ENCODE measurements at regions not wholly inside any gene's neighbourhood (a gene's known extent, or its start where the extent isn't known, plus 50 kb on each side); places are given as distances from the start of the nearest gene placed in this dataset.
"Not testable (repeated sequence)": the region's sequence is repeated elsewhere in the genome, so short reads cannot be mapped to it uniquely, and the experiment has no call there.

DNA sequence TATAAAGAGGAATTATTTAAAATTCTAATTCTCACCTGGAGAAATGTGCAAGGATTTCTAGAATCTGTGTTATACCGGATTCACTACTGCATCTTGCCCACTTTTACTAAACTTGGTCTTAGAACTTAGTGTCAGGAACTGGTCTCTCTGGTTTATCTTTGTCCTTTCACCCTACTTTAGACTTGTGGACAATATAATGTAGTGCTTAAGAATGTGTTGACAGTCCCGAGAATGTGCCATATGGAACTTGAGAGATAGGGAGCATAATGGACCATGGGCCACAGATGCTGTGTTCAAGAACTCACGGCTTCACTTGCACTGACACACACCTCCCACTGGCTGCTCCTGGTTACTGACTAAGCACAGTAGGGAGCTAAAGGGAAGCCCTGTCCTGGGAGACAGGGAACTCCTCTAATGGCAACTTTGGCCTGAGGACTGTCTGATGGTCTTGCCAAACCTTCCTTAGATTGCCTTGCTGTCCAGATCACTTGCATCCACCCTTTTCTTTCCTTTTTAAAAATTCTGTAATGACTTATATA lies 476.0 kb upstream of the CHD1 start:
- DNase-seq: not testable (repeated sequence)

DNA sequence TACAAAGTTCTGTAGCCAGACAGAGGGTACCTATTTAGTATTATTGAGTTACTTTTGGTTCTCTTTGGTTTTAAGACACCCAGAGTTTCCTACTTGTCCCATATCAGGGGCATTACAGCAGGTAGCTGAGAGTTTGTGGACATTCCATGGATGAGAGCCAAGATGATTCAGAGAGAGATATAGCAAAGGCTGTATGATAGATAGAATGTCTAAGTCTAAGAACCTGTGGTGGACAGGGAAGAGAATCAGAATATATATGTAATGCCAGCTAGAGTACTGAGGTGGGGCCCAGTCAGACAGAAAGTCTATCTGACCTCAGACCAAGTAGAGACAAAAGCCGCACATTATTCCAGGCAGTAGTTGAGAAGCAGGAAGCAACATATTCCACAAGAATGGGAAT lies 471.8 kb upstream of the CHD1 start:
- DNase-seq: not testable (repeated sequence)

DNA sequence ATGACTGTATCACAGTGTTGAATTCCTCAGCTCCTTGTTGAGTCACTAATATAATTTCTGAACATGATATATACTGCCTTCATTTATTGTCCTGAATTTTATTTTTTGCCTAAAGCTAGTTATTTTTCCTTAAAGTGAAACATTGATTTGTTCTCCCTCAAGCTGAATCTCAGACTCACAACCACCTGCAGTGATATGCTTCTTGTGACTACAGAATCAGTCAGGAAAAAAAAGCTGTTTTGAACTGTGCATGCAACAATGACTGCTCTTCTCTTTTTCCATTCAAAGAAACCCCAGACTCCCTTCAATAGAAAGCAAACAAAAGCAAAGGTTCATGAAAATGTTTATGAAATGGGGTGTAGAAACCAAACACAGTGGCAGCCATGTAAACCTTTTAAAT lies 470.2 kb upstream of the CHD1 start:
- no peak for DNase-seq

DNA sequence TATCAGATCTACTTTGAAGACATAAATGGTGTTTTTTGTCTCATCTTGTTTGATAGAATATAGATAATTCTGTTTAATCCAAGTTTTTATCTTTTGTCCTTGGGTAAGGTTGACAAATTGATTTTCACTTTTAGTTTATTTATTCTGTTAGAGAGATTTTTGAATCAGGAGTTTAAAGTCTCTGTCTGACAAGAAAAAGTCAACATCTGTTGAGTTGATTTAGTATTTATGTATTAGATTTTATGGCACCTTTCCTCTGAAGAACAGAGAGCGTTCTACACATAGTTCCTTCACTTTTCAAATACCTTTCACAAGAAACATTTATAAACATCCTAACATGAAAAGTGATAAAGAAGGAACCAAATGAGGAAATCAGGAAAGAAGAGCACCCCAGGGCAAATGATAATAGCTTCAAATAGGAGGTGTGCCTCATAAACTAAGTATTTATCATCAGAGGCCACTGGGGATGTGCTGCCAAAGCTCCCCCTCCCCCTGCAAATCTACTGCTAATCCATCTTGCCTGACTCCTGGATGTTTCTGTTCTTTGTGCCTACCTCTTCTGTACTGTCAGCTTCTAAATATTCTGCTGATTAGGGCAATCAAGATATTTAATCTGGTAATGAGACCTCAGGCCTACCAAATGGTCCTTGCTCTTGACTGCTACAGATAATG lies 457.7 kb upstream of the CHD1 start:
- no peak for DNase-seq

DNA sequence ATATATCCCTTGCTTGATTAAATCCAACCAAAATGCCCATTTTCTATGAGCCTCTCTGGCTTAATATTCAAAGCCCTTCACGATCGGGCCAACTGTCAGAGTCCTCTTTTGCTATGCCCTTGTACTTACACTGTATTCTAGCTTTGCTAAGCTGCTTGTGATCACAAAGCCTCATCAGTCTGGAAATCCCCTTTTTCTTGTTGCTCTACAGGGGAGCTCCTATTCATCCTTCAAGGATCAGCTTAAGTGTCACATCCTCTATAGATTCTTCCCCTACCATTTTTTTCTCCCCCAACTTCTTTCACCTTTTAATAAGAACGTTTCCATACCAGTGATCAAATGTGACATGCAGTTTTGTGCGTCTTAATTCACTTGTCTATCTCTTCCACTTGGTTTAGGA lies 450.4 kb upstream of the CHD1 start:
- no peak for DNase-seq

DNA sequence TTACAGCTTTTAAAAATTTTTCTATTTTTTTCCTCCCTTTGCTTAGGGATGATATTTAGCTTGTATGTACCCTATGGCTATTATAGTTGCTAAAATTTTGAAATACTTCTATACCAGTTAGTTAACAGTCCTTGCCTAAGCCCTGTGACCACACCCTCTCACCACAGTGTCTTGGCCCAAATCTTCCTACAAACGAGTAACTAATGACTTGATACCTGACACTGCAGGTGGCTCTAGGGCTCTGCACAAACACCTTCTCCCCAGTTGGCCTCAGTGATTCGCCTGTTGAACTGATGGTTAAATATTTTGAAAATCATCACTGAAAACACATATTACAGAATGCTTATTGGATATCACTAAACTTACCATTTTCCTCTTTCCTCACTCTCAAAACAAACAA lies 449.6 kb upstream of the CHD1 start:
- no peak for DNase-seq

DNA sequence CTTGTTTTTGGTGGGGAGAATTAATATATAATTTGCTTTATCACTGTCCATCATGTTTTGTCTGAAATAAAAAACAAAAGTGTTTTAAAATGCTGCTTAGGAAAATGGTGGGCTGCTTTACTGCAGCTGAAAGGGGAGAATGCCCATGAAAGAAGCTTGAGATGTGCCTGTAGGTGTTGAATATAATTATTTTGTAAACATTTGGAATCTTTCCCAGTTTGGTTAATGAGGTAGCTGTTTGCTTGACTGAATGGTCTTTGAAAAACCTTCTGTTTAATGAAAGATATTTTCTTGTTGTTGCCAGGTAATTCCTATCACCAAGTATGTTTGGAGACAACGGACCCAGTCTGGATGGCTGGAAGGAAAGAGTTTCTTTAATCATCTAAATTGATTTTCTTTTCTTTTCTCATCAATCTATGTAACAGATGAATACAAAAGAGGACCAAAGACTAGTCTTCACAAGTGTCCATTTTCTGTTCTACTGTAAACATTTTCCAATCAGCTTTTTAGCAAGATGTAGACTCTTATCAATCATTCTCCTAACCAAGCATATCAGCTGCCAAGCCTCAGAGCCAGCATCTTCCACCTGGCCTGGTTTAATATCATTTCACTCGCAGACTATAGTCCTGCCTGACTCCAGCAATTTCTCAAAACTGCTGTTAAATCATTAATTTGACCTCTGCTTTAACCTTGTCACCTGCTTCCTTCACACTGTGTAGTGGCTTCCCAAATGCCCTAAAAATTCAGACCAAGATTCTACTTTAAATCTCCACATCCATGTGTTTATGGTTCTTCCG lies 441.2 kb upstream of the CHD1 start:
- DNase-seq: no peak

DNA sequence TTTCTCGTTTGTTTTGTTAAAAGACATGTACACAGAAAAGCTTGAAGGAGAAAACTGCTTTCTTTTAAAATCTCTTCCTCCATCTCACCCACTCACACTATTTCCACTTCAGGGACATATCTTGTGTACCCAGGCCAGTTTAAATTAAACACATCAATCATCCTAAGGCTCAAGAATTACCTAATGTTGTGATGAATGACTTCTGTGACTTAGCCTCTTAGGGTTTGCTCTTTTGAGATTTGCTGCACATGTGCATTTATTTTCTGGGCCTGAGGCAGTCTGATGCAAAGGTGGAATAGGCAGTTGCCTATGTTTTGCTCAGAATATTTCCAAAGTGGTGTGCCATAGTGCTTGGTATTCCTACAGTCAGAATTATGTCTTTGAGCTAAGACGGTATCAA lies 439.9 kb upstream of the CHD1 start:
- DNase-seq: no peak

DNA sequence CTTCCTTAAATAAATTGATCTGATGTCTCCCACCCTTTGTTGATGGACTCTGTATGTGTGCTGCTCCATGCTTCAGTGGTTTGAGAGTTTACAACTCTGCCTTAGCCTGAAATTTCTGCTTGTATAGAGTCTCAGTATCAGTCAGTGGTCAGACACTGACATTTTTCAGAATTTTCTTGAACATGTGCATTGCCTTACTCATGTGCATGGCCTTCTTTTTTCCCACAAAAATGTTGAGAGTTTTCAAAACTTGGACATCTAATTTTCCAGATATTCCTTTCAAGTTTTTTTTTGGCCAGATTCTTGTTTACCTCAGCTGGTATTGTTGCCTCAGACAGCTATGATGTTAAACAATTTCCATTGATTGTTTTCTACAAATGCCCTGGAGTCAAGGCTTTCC lies 427.1 kb upstream of the CHD1 start:
- DNase-seq: no peak

DNA sequence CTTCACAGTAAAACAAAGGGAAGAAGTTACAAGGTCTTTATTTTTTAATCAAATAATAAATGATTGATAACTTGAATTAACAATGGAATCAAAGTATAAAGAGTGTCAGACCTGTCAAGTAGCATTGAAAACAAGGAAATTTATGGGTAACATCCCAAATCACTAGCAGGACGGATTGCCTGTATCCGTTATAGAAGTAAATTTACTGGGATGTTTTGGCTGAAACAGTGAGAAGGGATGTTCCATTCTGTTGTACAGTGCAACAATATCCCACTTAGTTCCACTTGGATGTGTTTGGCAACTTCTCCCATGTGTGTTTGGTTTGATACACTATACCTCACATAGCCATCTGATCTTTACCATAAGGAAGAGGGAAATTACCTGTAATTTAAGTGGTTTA lies 421.0 kb upstream of the CHD1 start:
- DNase-seq: no peak

DNA sequence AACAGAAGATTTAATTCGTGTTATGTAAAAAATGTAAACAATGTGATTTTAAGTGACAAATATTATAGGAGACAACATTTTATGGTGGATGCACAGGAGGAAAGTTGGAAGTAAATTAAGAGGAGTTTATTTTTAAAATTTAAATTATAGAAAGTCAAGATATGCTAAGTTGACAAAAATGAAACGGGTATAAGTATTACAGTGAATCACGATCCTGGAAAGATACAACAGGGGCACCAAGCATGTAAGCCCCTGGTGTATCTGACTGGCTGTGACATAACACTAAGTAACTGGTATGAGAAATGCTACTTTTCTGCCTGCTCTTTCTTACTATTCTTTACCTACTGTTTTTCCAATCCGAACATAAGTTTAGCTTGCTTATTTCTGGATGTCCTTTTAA lies 419.8 kb upstream of the CHD1 start:
- no peak for DNase-seq

DNA sequence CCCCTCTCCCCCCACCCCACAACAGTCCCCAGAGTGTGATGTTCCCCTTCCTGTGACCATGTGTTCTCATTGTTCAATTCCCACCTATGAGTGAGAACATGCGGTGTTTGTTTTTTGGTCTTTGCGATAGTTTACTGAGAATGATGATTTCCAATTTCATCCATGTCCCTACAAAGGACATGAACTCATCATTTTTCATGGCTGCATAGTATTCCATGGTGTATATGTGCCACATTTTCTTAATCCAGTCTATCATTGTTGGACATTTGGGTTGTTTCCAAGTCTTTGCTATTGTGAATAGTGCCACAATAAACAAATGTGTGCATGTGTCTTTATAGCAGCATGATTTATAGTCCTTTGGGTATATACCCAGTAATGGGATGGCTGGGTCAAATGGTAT lies 411.0 kb upstream of the CHD1 start:
- DNase-seq: not testable (repeated sequence)

DNA sequence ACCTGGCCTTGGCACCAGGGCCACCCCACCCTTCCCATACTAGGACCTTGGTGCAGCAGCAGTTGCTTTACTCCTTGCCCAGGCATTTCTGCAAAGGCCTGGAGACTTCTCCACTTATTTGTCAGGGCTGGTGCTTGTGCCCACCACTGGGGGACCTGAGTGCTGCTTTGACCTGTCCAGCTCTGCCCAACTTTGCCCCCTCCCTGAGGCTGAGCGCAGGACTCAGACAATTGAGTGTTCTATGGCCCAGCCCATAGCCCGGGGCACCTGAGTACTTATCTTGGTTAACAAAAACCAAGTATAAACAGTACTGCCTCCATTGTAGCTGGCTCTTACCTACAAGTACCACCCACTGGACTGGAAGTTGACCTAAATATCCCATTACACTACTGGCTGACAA lies 406.1 kb upstream of the CHD1 start:
- DNase-seq: no peak

DNA sequence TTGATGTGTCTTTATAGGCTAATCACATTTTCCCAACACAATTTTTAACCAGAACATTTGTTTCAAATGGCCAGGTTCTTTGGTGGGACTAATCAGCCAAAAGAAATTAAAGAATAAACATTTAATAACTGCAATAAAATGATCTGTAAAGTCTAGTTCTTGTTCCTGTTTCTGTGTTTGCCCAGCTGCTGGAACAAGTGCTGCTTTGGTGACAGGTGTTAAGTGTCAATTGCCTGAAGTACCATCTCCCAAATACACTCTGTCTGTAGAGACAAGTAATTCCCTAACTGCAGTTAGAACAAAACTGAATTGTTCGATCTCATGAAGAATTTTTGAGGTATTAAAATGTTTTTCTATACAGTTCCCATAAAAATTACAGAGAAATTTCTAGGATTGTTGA lies 402.3 kb upstream of the CHD1 start:
- DNase-seq: no peak

DNA sequence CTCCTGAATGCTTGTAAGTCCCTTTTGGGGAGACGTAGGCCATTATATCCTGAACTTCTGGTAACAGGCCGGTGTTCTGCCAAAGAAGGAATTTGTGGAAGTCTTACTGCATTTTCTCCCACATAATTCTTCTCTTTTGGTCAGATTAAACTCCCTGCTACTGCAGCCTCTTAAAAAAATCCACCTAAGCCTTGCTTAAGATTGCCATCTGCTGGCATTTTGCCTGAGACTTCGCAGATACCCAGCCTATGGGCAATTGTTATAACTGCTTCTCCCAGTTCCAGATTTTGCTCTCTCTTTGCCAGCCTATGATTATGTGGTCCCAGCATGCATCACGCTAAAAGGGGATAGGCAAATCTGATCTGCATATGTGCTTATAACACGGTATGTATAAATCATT lies 391.6 kb upstream of the CHD1 start:
- DNase-seq: no peak

DNA sequence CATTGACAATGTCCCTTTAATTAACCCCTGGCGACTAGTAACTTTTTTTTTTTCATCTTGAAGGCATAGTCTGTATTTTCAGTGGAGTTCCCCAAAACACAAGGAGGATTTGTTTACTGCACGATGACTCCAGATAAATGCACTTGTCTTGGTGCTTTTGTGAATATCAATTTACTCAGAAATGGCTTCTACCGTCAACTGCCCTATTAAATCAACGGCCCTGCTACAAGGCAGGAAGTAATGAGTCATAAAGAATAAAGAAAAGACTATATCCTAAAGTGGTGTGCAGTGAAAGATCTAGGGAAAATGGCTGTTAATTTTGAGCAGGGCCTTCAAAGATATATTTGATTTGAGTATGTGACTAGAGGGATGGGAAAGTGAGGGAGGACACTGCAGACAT lies 388.3 kb upstream of the CHD1 start:
- no peak for DNase-seq

DNA sequence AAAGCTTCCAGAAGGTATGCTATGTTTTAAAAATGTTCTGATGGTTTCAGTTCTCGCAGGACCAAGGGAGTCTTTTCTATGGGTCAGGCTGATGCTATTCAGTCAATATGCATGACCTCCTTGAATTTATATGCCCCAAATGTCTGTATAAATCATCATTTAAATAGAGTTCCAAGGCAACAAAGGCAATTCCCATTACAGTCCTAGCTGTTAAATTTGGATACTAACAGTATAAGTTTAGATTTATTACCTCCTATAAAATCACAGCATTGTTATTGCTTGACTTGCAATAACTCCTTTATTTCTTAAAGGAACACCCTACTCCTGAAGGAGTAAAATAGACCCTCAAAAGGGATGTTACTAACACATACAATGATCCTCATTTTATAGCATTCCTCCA lies 387.7 kb upstream of the CHD1 start:
- DNase-seq: no peak

DNA sequence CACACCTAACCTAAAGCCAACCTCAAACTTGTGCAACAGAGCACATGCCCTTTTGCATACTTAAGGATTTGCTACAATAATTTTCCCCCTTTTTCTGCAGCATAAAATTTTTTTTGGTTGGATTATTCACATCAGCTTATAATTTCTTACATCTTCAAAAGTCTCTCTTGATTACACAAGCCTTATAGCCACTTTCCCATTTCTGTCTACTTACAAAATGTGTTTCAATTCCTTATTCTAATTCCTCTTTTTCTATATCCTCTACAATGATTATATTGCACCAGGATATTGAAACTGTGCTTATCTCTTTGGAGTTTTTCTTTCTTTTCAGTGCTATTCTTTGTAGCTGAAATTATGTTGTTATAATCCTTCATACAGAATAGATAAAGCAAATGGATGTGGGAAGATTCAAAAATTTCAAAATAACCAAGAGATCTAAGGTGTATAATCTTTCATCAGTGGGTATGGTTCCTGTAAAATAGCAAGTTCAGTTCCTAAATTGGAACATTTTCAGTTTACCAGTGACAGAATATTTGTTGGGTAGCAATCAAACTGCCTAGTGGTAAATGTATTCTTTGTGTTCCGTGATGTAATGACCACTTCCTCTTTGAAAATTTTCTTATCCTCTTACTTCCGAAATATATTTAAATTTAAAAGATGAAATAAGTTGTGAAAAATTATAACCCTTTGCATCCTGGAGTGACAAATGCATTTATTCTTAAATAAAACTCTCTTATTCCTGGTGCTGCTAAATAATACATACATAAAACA lies 386.8 kb upstream of the CHD1 start:
- DNase-seq: no peak

DNA sequence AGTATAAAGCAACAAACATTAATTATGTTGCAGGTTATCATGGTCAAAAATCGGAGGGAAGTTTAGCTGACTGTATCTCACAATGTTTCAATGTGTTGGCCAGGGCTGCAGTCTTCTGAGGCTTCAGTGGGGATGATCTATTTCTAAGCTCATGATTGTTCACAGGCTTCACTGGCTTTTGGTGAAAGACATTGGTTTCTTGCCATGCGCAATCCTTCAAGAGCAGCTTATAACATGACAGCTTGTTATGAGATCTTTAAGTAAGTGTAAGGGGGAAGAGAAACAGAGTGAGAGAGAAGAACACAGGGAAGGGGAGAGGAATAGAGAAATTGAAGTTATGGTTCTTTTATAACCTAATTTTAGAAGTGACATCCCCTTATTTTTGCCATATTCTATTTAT lies 385.9 kb upstream of the CHD1 start:
- DNase-seq: no peak

DNA sequence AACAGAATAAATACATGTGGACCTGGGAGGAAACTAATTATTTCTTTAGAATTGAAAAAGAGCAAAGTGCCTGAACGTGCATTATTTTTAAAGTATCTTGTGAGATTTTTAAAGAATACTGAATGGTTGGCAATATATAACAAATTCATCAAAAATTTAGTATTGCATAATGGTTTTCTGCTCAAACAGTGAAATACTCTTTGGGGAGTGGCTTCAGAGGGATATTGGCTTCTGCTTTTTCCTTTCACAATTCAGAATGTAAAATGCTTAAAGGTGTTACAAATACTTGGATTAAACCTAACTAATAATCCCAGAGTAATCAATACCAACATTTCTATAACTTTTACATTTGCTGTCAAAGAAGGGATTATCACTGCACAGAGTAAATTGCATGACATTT lies 379.3 kb upstream of the CHD1 start:
- DNase-seq: no peak

DNA sequence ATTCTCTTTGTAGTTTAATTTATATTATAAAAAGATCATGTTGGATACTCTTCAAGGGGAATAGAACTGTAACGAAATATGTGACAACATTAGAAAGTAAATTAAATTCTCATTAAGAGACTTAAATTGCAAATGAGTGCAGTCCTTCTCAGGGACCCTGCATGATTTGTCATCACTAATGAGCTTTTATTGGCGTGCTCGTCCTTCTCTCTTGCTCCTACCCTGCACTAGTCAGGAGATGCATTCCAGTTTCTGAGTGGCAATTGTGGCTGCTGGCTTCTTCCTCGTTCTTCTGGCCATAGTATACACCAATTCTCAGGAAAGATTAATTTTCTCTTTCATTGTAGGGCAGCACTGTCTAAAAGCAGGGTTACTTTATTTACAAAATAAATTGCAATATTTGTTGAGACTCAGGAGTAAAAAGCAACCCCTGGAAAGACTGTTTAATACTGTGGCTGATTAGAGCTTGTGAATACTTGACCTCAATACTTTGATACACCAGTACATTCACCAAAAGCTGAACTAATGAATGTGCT lies 376.3 kb upstream of the CHD1 start:
- DNase-seq: no peak

DNA sequence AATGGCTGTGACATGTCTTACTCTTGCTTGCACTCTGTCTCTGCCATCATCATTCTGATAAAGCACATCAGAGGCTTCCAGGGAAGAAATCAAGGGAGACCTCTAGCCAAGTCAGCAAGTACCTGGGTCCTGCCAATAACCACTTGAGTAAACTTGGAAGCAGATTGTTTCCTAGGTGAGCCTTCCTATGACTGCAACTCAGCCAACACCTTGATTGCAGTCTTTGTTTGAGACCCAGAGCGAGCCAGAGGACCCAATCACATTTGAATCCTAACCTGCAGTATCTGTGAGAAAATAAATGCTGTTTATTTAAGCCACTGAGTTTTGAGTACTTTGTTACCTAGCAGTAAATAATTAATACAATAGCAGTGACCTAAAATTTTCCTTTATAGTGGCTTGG lies 356.8 kb upstream of the CHD1 start:
- DNase-seq: no peak

DNA sequence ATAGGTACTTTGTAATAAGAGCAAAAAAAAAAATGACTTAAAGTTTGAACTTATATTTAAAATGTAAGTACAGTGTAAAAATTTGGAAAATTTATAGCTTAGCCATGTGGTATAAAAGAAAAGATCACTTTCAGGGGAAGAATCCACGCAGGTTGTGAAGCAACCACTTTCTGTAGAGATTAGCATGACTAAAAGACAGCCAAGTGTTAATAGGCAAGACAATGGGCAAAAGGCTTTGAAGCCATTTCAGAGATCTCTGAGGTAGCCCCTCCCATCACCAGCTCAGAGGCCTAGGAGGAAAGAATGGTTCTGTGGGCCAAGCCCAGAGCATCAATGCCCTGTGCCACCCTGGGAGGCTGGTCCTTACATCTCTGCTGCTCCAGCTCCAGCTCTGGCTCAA lies 346.3 kb upstream of the CHD1 start:
- DNase-seq: no peak

DNA sequence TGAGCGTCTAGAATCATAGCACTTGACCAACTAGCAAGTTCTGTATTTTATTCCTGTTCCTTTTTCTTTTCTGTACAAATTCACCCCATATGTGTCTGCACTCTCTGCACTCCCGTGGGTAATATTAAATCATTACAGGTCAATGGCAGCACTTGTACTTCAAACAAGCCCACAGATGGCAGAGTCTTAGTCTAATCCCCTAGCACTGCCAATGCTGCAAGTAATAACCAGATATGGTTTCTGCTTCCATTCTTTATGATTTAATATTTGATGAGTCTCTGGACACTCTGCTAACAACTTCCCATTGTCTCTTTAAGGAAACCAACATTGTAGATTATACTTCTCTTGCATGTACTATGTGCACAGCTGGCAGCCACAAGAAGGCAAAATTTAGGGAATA lies 343.8 kb upstream of the CHD1 start:
- DNase-seq: no peak

Data from hippocampal formation (tissue), 2 donors.